OCI-LY7 (cell line): ENCODE measurements at regions not wholly inside any gene's neighbourhood (a gene's known extent, or its start where the extent isn't known, plus 50 kb on each side); places are given as distances from the start of the nearest gene placed in this dataset.

Experiments
- EZH2phosphoT487 ChIP-seq: fragments of 200-600 bp; sonication (generic); IDR thresholded peaks from 2 replicates; pipeline ENCODE4 v1.6.1; 2018; ENCODE audit warnings: low read depth, borderline replicate concordance, mild to moderate bottlenecking, mixed run types, antibody characterized with exemption, low read length, moderate library complexity, mixed read lengths
- TF ChIP-seq, protein P1 (sequence below): fragments of 200-600 bp; sonication (generic); conservative IDR thresholded peaks from 2 replicates; pipeline ENCODE4 v1.5.1; 2014; ENCODE audit warnings: mild to moderate bottlenecking, antibody characterized with exemption, low read length, moderate library complexity, mixed read lengths

DNA sequence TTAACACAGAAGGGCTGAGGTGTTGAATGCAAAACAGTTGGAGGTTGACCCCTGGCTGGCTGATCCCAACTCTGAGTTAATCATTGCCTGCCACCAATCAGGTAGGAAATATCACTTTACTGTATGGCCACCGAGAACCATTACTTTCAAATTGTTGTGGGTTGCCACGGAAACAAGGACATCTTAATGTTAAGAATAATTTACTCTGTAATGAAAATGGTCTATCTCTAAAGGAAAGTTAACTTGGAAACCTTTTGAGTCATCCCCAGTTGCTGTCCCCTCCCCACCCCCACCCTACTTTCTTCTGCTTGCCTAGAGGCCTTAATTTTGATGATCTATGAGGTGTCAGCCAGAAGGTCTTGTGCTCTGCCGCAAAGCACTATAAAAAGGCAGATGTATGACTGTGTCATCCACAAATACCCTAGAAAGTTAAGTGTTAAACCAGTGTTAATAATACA lies 78.7 kb upstream of the SNRK start:
- TF ChIP-seq, protein P1, sequence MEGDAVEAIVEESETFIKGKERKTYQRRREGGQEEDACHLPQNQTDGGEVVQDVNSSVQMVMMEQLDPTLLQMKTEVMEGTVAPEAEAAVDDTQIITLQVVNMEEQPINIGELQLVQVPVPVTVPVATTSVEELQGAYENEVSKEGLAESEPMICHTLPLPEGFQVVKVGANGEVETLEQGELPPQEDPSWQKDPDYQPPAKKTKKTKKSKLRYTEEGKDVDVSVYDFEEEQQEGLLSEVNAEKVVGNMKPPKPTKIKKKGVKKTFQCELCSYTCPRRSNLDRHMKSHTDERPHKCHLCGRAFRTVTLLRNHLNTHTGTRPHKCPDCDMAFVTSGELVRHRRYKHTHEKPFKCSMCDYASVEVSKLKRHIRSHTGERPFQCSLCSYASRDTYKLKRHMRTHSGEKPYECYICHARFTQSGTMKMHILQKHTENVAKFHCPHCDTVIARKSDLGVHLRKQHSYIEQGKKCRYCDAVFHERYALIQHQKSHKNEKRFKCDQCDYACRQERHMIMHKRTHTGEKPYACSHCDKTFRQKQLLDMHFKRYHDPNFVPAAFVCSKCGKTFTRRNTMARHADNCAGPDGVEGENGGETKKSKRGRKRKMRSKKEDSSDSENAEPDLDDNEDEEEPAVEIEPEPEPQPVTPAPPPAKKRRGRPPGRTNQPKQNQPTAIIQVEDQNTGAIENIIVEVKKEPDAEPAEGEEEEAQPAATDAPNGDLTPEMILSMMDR: no peak
- no peak for TF ChIP-seq EZH2phosphoT487
